Activated CD4-positive, CD25-positive, alpha-beta regulatory T cell (primary cell): ENCODE measurements at regions not wholly inside any gene's neighbourhood (a gene's known extent, or its start where the extent isn't known, plus 50 kb on each side); places are given as distances from the start of the nearest gene placed in this dataset.

Experiments used
- DNase-seq, 4 experiments: peaks; one replicate each; lab custom pipeline; 2025; lab: John Stamatoyannopoulos, UW

GRCh38 chr18:30527226-30527625 lies 515.3 kb downstream of the DSC3 start:
- no peak for DNase-seq

GRCh38 chr18:30522288-30522929 lies 520.1 kb downstream of the DSC3 start:
- DNase-seq, result no peak

- DNase-seq, result no peak
Observed at GRCh38 chr18:30514059-30514458, 528.5 kb downstream of the DSC3 start.

- DNase-seq, result no peak
Observed at GRCh38 chr18:30512872-30513271, 529.7 kb downstream of the DSC3 start.

GRCh38 chr18:30510882-30511281 lies 531.7 kb downstream of the DSC3 start:
- no peak for DNase-seq

- DNase-seq, result no peak
Observed at GRCh38 chr18:30501594-30501993, 540.9 kb downstream of the DSC3 start.

- no peak for DNase-seq
Observed at GRCh38 chr18:30500240-30500945, 542.1 kb downstream of the DSC3 start.

- DNase-seq, result no peak
Observed at GRCh38 chr18:30499721-30500120, 542.8 kb downstream of the DSC3 start.

- DNase-seq, result no peak
Observed at GRCh38 chr18:30492552-30493129, 549.9 kb downstream of the DSC3 start.

GRCh38 chr18:30491815-30492551 lies 550.6 kb downstream of the DSC3 start:
- no peak for DNase-seq

GRCh38 chr18:30489890-30490643 lies 552.5 kb downstream of the DSC3 start:
- no peak for DNase-seq

GRCh38 chr18:30487962-30488361 lies 554.6 kb downstream of the DSC3 start:
- DNase-seq, result no peak

GRCh38 chr18:30486856-30487255 lies 555.7 kb downstream of the DSC3 start:
- DNase-seq, result no peak

GRCh38 chr18:30485078-30485477 lies 557.5 kb downstream of the DSC3 start:
- no peak for DNase-seq

- DNase-seq, result no peak
Observed at GRCh38 chr18:30481871-30482270, 560.7 kb downstream of the DSC3 start.

GRCh38 chr18:30469091-30469490 lies 573.5 kb downstream of the DSC3 start:
- no peak for DNase-seq

- no peak for DNase-seq
Observed at GRCh38 chr18:30465096-30465495, 577.4 kb downstream of the DSC3 start.

GRCh38 chr18:30457156-30457555 lies 585.4 kb downstream of the DSC3 start:
- DNase-seq, result no peak

GRCh38 chr18:30455741-30456140 lies 586.8 kb downstream of the DSC3 start:
- DNase-seq, result no peak

- no peak for DNase-seq
Observed at GRCh38 chr18:30454920-30455319, 587.6 kb downstream of the DSC3 start.

- no peak for DNase-seq
Observed at GRCh38 chr18:30451981-30452380, 590.6 kb downstream of the DSC3 start.

- DNase-seq, result no peak
Observed at GRCh38 chr18:30450927-30451326, 591.6 kb downstream of the DSC3 start.
